ENCODE measurements at regions not wholly inside any gene's neighbourhood (a gene's known extent, or its start where the extent isn't known, plus 50 kb on each side); places are given as distances from the start of the nearest gene placed in this dataset.
"Not testable (repeated sequence)": the region's sequence is repeated elsewhere in the genome, so short reads cannot be mapped to it uniquely, and the experiment has no call there.

- not testable (repeated sequence) for TF ChIP-seq POLR2A, CTCF (IDR thresholded peaks at IDR 0.05)
These were observed 261.2 kb downstream of the RTP5 start for GRCh38 chr2:242130682-242131081.

All from lower leg skin (tissue), 3 donors.